AG04449 (cell line): ENCODE measurements at regions not wholly inside any gene's neighbourhood (a gene's known extent, or its start where the extent isn't known, plus 50 kb on each side); places are given as distances from the start of the nearest gene placed in this dataset.

Experiments used
- CTCF ChIA-PET: fragments of 350-600 bp; formaldehyde crosslinking; extraction: SDS; loops from one replicate; lab custom pipeline; 2021; ENCODE audit warnings: antibody characterized with exemption; lab: Yijun Ruan, JAX
- POLR2A ChIA-PET: fragments of 400-600, 350-600 bp; formaldehyde crosslinking; extraction: SDS; loops from one replicate; lab custom pipeline; 2020; ENCODE audit warnings: antibody characterized with exemption, inconsistent platforms; lab: Yijun Ruan, JAX
- DNase-seq: peaks from one replicate; pipeline ENCODE4 v3.0.0-alpha.2; 2010; ENCODE audit warnings: low read depth, low spot score
- H3K4me3 ChIP-seq: 2 replicates; pipeline ENCODE4 v1.5.1; 2011; ENCODE audit warnings: low read depth, mild to moderate bottlenecking, control low read depth, low read length
- TF ChIP-seq, protein P1 (sequence below): IDR thresholded peaks from one replicate; pipeline ENCODE4 v1.5.1; 2011; ENCODE audit warnings: mild to moderate bottlenecking, moderate library complexity, low read length, control low read depth, inconsistent platforms; ENCODE audit not compliant: insufficient read depth; ENCODE audit errors: missing control alignments

- TF ChIP-seq, protein P1, sequence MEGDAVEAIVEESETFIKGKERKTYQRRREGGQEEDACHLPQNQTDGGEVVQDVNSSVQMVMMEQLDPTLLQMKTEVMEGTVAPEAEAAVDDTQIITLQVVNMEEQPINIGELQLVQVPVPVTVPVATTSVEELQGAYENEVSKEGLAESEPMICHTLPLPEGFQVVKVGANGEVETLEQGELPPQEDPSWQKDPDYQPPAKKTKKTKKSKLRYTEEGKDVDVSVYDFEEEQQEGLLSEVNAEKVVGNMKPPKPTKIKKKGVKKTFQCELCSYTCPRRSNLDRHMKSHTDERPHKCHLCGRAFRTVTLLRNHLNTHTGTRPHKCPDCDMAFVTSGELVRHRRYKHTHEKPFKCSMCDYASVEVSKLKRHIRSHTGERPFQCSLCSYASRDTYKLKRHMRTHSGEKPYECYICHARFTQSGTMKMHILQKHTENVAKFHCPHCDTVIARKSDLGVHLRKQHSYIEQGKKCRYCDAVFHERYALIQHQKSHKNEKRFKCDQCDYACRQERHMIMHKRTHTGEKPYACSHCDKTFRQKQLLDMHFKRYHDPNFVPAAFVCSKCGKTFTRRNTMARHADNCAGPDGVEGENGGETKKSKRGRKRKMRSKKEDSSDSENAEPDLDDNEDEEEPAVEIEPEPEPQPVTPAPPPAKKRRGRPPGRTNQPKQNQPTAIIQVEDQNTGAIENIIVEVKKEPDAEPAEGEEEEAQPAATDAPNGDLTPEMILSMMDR, result no peak
- ChIA-PET POLR2A (interaction anchor here (0.6 kb wide), 1 partner anchor 37 kb away, joined by 3 read pairs; no protein-coding TSS in a partner anchor), CTCF (interaction anchor here (1.0 to 1.4 kb wide), 3 partner anchors 63 to 73 kb away, joined by 3 read pairs; no protein-coding TSS in a partner anchor)
- no peak overlapping the region for H3K4me3 ChIP-seq
- no peak for DNase-seq
Observed at GRCh38 chr3:48084929-48085328, 68.7 kb upstream of the MAP4 start.

DNA sequence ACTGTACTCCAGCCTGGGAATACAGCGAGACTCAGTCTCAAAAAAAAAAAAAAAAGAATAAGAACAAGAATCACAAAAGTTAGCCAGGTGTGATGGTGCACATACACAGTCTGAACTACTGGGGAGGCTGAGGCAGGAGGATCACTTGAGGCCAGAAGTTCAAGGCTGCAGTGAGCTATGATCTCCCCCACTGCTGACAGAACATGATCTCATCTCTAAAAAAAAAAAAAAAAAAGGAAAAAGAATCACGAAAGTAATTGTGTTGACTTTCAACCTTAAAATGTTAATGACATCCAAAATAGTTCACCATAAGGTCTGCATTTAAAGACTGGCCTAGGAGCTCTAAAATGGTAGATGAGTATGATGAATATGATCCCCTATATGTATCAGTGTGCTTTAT lies 68.0 kb upstream of the MAP4 start:
- ChIA-PET CTCF (interaction anchor here (1.4 kb wide), 1 partner anchor 65 kb away, joined by 3 read pairs; no protein-coding TSS in a partner anchor), POLR2A (no interaction called here)
- no peak overlapping the region for H3K4me3 ChIP-seq
- DNase-seq, result no peak
- TF ChIP-seq, protein P1, result no peak

DNA sequence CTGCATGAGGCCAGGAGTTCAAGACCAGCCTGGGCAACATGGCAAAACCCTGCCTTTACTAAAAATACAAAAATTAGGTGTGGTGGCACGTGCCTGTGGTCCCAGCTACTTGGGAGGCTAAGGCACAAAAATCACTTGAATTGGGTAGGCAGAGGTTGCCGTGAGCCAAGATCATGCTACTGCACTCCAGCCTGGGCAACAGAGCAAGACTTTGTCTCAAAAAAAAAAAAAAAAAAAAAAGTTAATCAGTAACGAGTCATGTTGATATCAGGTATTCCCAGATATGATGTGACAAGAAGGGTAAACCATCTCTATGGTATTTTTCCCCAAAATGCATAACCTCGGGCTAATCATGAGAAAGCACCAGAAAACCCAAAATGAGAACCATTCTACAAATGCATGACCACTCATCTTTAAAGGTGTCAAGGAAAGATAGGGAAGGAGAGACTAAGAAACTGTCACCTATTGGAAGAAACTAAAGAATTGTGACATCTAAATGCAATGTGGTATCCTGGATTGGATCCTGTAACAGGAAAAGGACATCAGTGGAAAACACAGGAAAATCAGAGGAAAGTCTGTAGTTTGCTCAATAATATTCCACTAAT lies 66.5 kb upstream of the MAP4 start:
- no peak overlapping the region for H3K4me3 ChIP-seq
- ChIA-PET CTCF (interaction anchor here (0.9 kb wide), 1 partner anchor 258 kb away, joined by 3 read pairs; no protein-coding TSS in a partner anchor), POLR2A (no interaction called here)
- TF ChIP-seq, protein P1, result no peak
- no peak for DNase-seq

GRCh38 chr3:48077815-48078214 lies 61.6 kb upstream of the MAP4 start:
- TF ChIP-seq, protein P1, result no peak
- peak; percentile 37 for DNase-seq
- CTCF ChIA-PET, result no interaction called here
- no peak overlapping the region for H3K4me3 ChIP-seq
- POLR2A ChIA-PET, result interaction anchor here (1.0 kb wide), 1 partner anchor 11 kb away, joined by 3 read pairs; no protein-coding TSS in a partner anchor

DNA sequence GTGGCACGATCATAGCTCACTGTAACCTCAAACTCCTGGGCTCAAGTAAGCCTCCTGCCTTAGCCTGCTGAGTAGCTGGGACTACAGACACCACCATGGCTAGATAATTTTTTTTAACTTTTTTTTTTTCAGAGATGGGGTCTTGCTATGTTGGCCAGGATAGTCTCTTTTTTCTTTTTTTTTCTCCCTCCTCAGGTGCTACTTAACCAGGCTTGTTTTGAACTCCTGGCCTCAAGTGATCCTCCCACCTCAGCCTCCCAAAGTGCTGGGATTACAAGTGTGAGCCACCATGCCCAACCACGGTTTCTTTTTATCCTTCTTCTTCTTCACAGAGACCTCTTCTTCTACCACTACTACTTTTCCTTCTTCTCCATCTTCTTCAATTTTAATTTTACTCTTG lies 53.8 kb upstream of the MAP4 start:
- ChIA-PET POLR2A (no interaction called here), CTCF (no interaction called here)
- TF ChIP-seq, protein P1, result no peak
- H3K4me3 ChIP-seq, result no peak overlapping the region
- no peak for DNase-seq

DNA sequence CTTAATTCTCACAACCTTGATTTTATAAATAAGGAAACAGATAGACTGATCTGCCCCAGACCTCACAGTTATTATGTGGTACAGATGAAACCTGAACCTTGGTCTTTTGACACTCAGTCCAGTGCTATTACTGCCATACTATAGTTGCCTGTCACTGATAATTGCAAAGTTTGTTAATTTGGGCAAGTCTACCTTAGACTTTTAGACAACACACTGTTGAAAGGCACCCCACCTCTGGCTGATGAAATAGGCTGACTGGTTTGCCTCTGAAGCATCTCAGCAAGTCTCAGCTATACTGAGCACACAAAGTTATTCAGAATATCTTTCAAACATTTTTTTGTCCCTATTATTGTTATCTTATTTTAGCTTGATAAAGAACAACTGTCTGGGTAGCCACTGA lies 53.1 kb upstream of the MAP4 start:
- CTCF ChIA-PET, result no interaction called here

More for the DNA sequence above, 53.1 kb upstream of the MAP4 start:
- no peak overlapping the region for H3K4me3 ChIP-seq
- TF ChIP-seq, protein P1, result no peak
- POLR2A ChIA-PET, result no interaction called here
- no peak for DNase-seq
